ENCODE measurements at regions not wholly inside any gene's neighbourhood (a gene's known extent, or its start where the extent isn't known, plus 50 kb on each side); places are given as distances from the start of the nearest gene placed in this dataset.

DNA sequence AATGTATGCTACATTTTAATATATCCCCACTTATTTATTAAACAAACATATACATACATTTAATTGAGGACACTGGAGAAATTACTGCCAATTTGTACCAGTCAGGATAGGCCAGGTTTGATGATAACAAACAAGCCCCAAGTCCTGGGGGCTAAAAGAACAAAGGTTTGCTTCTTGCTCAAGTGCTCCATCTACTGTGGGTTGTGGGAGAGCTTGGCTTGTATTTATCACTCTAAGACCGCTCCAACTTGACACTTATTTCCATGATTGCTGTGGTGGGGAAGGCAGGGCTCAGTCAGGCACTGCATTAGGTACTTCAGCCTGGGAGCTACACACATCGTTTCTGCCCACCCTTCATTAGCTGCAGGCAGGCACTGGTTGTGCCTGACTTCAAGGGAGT is 136.6 kb upstream of the ZNF32 start:
- no peaks in the 10 kb centered on the region for H3K27me3 ChIP-seq
- no peak for TF ChIP-seq CTCF (IDR thresholded peaks at IDR 0.05)
- no peak overlapping the region for H3K27ac ChIP-seq

GRCh38 chr10:43782814-43783213 is 134.1 kb upstream of the ZNF32 start:
- no peak for TF ChIP-seq CTCF (IDR thresholded peaks at IDR 0.05)
- no peaks in the 10 kb centered on the region for H3K27me3 ChIP-seq
- no peaks in the 10 kb centered on the region for H3K36me3 ChIP-seq
- H3K9me3 ChIP-seq = no peaks in the 10 kb centered on the region
- no peak overlapping the region for H3K4me3 ChIP-seq (ENCODE audit: low read depth in 1 of 2, low read length in 1 of 2)
- no peak overlapping the region for H3K27ac ChIP-seq
- no peaks in the 10 kb centered on the region for H3K4me1 ChIP-seq (ENCODE audit: control insufficient read depth in 1 of 2, insufficient read depth in 1 of 2, low read depth in 1 of 2, low read length in 1 of 2)

More for the DNA sequence above, 136.6 kb upstream of the ZNF32 start:
- no peak overlapping the region for H3K4me3 ChIP-seq (ENCODE audit: low read depth in 1 of 2, low read length in 1 of 2)
- H3K36me3 ChIP-seq = no peaks in the 10 kb centered on the region
- no peaks in the 10 kb centered on the region for H3K9me3 ChIP-seq
- no peaks in the 10 kb centered on the region for H3K4me1 ChIP-seq (ENCODE audit: control insufficient read depth in 1 of 2, insufficient read depth in 1 of 2, low read depth in 1 of 2, low read length in 1 of 2)

GRCh38 chr10:43781480-43782361 is 133.0 kb upstream of the ZNF32 start:
- H3K27ac ChIP-seq = no peak overlapping the region
- H3K9me3 ChIP-seq = no peaks in the 10 kb centered on the region
- H3K36me3 ChIP-seq = no peaks in the 10 kb centered on the region
- no peak overlapping the region for H3K4me3 ChIP-seq (ENCODE audit: low read depth in 1 of 2, low read length in 1 of 2)
- no peak for TF ChIP-seq CTCF (IDR thresholded peaks at IDR 0.05)
- no peaks in the 10 kb centered on the region for H3K4me1 ChIP-seq (ENCODE audit: control insufficient read depth in 1 of 2, insufficient read depth in 1 of 2, low read depth in 1 of 2, low read length in 1 of 2)
- H3K27me3 ChIP-seq = no peaks in the 10 kb centered on the region

DNA sequence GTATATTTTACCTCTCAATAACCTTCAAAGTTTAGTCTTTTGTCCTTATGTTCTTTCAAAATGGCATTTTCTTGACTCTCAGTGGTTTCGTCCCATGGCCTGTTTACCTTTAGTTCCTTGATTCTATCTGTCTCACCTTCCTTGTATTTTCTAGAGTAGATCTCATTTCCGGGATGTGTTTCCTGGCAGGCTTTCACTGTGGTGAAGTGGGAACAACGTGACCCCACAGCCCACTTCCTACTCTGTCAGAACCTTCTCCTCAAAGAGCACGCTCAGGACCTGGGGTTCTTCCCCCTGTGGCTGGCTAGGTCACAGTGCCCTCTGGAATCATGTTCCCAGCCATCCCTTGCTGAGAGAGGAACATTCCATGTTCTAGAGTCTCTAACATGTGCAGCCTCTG is 129.9 kb upstream of the ZNF32 start:
- Histone ChIP-seq H3K27me3 (no peaks in the 10 kb centered on the region), H3K9me3 (no peaks in the 10 kb centered on the region), H3K4me1 (ENCODE audit: control insufficient read depth in 1 of 2, insufficient read depth in 1 of 2, low read depth in 1 of 2, low read length in 1 of 2) (no peaks in the 10 kb centered on the region), H3K27ac (no peak overlapping the region), H3K36me3 (no peaks in the 10 kb centered on the region), H3K4me3 (ENCODE audit: low read depth in 1 of 2, low read length in 1 of 2) (no peak overlapping the region)
- TF ChIP-seq CTCF (IDR thresholded peaks at IDR 0.05) = no peak

DNA sequence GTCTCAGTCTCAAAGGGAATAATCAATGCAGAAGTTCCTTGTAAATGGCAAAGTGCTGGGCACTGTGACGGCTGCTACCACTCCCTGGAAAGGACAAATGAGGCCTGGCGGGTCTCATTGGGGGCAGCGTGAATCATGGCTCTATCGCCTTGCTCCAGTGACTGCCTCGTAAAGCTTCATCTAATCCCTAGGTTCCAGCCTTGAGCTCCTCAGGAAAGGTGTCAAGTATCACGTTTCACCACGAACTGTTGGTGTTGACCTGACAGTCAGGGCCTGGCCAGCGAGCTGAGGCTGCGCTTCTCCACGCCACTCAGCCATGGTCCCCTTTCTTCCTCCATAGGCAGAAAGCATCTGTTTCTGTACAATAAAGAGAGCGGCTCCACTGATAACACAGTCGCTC is 126.7 kb upstream of the ZNF32 start:
- Histone ChIP-seq H3K9me3 (no peaks in the 10 kb centered on the region), H3K4me1 (ENCODE audit: control insufficient read depth in 1 of 2, insufficient read depth in 1 of 2, low read depth in 1 of 2, low read length in 1 of 2) (no peaks in the 10 kb centered on the region), H3K4me3 (ENCODE audit: low read depth in 1 of 2, low read length in 1 of 2) (no peak overlapping the region), H3K27me3 (no peaks in the 10 kb centered on the region), H3K36me3 (no peaks in the 10 kb centered on the region), H3K27ac (no peak overlapping the region)
- TF ChIP-seq CTCF (IDR thresholded peaks at IDR 0.05) = no peak
